Ishikawa (cell line): ENCODE measurements at regions not wholly inside any gene's neighbourhood (a gene's known extent, or its start where the extent isn't known, plus 50 kb on each side); places are given as distances from the start of the nearest gene placed in this dataset.

Experiments
- CEBPB ChIP-seq: IDR thresholded peaks from 2 replicates; pipeline ENCODE4 v1.6.1; 2012
- CREB1 ChIP-seq: IDR thresholded peaks from 2 replicates; pipeline ENCODE4 v1.6.1; 2012; ENCODE audit warnings: low read depth
- FOXM1 ChIP-seq: IDR thresholded peaks from 2 replicates; pipeline ENCODE4 v1.6.1; 2012; ENCODE audit warnings: low read depth, borderline replicate concordance
- RAD21 ChIP-seq: IDR thresholded peaks from 2 replicates; pipeline ENCODE4 v1.6.1; 2012; ENCODE audit warnings: low read depth
- REST ChIP-seq: IDR thresholded peaks from 2 replicates; pipeline ENCODE4 v1.6.1; 2012; ENCODE audit warnings: low read depth, mild to moderate bottlenecking
- TAF1 ChIP-seq: IDR thresholded peaks from 2 replicates; pipeline ENCODE4 v1.6.1; 2012; ENCODE audit warnings: low read depth, mild to moderate bottlenecking
- YY1 ChIP-seq: IDR thresholded peaks from 2 replicates; pipeline ENCODE4 v1.6.1; 2012; ENCODE audit warnings: low read depth

- TF ChIP-seq TAF1 = no peak
- TF ChIP-seq RAD21 = no peak
- no peak for TF ChIP-seq YY1
- no peak for TF ChIP-seq FOXM1
- TF ChIP-seq REST = no peak
- TF ChIP-seq CEBPB = no peak
- no peak for TF ChIP-seq CREB1
Observed at GRCh38 chr10:90193240-90193985, 492.0 kb downstream of the KIF20B start.
